Panc1 (cell line): ENCODE measurements at regions not wholly inside any gene's neighbourhood (a gene's known extent, or its start where the extent isn't known, plus 50 kb on each side); places are given as distances from the start of the nearest gene placed in this dataset.
A peak's percentile ranks its signal among the peaks of the same experiment; 100 is the strongest.

Experiments used
- ATAC-seq: fragments of 200-7000 bp; cut with Tn5 transposase; 2 replicates; pipeline ENCODE4 v1.9.1; 2020; ENCODE audit warnings: mild to moderate bottlenecking, moderate library complexity
- BruUV-seq: library from RNA; stranded (reverse); fragments of 400-500 nt; replicated peaks from 2 replicates; lab custom pipeline; 2021; lab: Mats Ljungman, UMichigan
- CTCF ChIA-PET: fragments of 300-600 bp; sonication (Branson Sonifier 250); formaldehyde crosslinking; loops from one replicate; lab custom pipeline; 2022; ENCODE audit warnings: antibody characterized with exemption; lab: Charles Lee
- POLR2A ChIA-PET: fragments of 300-600 bp; sonication (Branson Sonifier 250); formaldehyde crosslinking; loops from one replicate; lab custom pipeline; 2022; ENCODE audit warnings: antibody characterized with exemption; lab: Charles Lee
- DNase-seq: peaks from one replicate; pipeline ENCODE4 v3.0.0-alpha.2; 2010; ENCODE audit warnings: low read depth, low spot score
- H3K27ac ChIP-seq: 2 replicates; pipeline ENCODE4 v1.5.1; 2011; ENCODE audit warnings: mild to moderate bottlenecking, low read length, inconsistent platforms
- H3K27me3 ChIP-seq: fragments of 200-500 bp; sonication (Bioruptor generic); 2 replicates; pipeline ENCODE4 v1.6.0; 2014; ENCODE audit warnings: low read length, inconsistent platforms; ENCODE audit not compliant: control insufficient read depth, insufficient read depth
- H3K36me3 ChIP-seq: fragments of 200-500 bp; sonication (Bioruptor generic); 2 replicates; pipeline ENCODE4 v1.5.1; 2014; ENCODE audit warnings: inconsistent platforms, mild to moderate bottlenecking, low read length, moderate library complexity; ENCODE audit not compliant: control insufficient read depth, insufficient read depth
- H3K4me1 ChIP-seq: 2 replicates; pipeline ENCODE4 v1.5.1; 2011; ENCODE audit warnings: inconsistent platforms, mild to moderate bottlenecking, low read length, moderate library complexity; ENCODE audit not compliant: control insufficient read depth, insufficient read depth
- H3K4me3 ChIP-seq, 2 experiments: 2 replicates each; pipeline ENCODE4 v1.5.1; 2011 to 2012; ENCODE audit warnings: low read depth in 2 of 2, low read length in 2 of 2, mild to moderate bottlenecking in 2 of 2, inconsistent platforms in 1 of 2, moderate library complexity in 1 of 2
- H3K9me3 ChIP-seq: fragments of 200-500 bp; sonication (Bioruptor generic); 2 replicates; pipeline ENCODE4 v1.5.1; 2014; ENCODE audit warnings: low read depth, mild to moderate bottlenecking, inconsistent platforms, low read length, moderate library complexity; ENCODE audit not compliant: control insufficient read depth, insufficient read depth
- POLR2AphosphoS5 ChIP-seq: IDR thresholded peaks from 2 replicates; pipeline ENCODE4 v1.6.1; 2012; ENCODE audit warnings: mild to moderate bottlenecking, low read depth, low read length, moderate library complexity
- SIN3A ChIP-seq: IDR thresholded peaks from 2 replicates; pipeline ENCODE4 v1.6.1; 2012; ENCODE audit warnings: low read depth, mild to moderate bottlenecking, low read length, moderate library complexity, borderline replicate concordance; ENCODE audit not compliant: insufficient read depth
- TCF7L2 ChIP-seq: IDR thresholded peaks from 2 replicates; pipeline ENCODE4 v1.6.1; 2011; ENCODE audit warnings: mild to moderate bottlenecking, low read depth, low read length, inconsistent platforms
- in situ Hi-C: cut with HindIII; loops from 2 replicates; pipeline ENCODE4 v1.10.0; 2016; ENCODE audit warnings: low sequenced_read_pairs, low pct_unique_long_range_greater_than_20kb
- intact Hi-C: fragments of 100-400 bp; cut with micrococcal nuclease; formaldehyde crosslinking; loops from one replicate; pipeline ENCODE4 v1.10.0; 2022; ENCODE audit not compliant: unreplicated experiment
- TF ChIP-seq, protein P1 (sequence below): fragments of 450-650 bp; IDR thresholded peaks from 2 replicates; pipeline ENCODE4 v1.5.1; 2017; ENCODE audit warnings: mild to moderate bottlenecking
- TF ChIP-seq, protein P2 (sequence below), 2 experiments: IDR thresholded peaks; 2 replicates each; pipeline ENCODE4 v1.6.1; 2011 to 2012; ENCODE audit warnings: low read depth in 2 of 2, control low read depth in 1 of 2, low read length in 1 of 2, mild to moderate bottlenecking in 1 of 2, moderate library complexity in 1 of 2; ENCODE audit not compliant: insufficient read depth in 1 of 2

DNA sequence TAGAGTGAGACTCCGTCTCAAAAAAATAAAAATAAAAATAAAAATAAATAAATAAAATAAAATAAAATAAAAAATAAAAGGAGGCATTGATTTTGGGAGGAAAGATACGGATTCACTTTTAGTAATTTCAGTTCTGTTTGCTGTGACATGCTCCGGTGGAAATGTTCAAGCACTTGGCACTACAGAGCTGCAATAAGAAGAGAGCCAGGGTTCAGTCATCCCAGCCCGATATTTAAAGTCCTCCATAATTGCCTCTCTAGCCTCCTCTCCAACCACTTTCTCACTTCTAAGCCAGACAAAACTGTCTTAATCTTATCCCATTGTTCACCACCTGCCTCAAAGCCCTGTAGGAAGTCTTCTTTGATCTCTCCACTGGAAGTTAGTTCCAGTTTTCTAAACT, 55.0 kb upstream of the MACF1 start:
- Histone ChIP-seq H3K4me1 (peaks cover 71% of the 10 kb centered on the region), H3K27ac (no peak overlapping the region), H3K27me3 (no peaks in the 10 kb centered on the region), H3K9me3 (no peaks in the 10 kb centered on the region), H3K36me3 (no peaks in the 10 kb centered on the region), H3K4me3 (no peak overlapping the region)
- in situ Hi-C loops (no loop called here), intact Hi-C loops (no loop called here)
- BruUV-seq, result no TSS peak
- DNase-seq (no peak), ATAC-seq (no peak)
- ChIA-PET POLR2A (no interaction called here), CTCF (no interaction called here)
- 0 out of 2 replicates have a peak, but pooled peaks have one; percentile 25 for TF ChIP-seq TCF7L2
- TF ChIP-seq, protein P1, sequence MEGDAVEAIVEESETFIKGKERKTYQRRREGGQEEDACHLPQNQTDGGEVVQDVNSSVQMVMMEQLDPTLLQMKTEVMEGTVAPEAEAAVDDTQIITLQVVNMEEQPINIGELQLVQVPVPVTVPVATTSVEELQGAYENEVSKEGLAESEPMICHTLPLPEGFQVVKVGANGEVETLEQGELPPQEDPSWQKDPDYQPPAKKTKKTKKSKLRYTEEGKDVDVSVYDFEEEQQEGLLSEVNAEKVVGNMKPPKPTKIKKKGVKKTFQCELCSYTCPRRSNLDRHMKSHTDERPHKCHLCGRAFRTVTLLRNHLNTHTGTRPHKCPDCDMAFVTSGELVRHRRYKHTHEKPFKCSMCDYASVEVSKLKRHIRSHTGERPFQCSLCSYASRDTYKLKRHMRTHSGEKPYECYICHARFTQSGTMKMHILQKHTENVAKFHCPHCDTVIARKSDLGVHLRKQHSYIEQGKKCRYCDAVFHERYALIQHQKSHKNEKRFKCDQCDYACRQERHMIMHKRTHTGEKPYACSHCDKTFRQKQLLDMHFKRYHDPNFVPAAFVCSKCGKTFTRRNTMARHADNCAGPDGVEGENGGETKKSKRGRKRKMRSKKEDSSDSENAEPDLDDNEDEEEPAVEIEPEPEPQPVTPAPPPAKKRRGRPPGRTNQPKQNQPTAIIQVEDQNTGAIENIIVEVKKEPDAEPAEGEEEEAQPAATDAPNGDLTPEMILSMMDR, result no peak
- TF ChIP-seq, protein P2, sequence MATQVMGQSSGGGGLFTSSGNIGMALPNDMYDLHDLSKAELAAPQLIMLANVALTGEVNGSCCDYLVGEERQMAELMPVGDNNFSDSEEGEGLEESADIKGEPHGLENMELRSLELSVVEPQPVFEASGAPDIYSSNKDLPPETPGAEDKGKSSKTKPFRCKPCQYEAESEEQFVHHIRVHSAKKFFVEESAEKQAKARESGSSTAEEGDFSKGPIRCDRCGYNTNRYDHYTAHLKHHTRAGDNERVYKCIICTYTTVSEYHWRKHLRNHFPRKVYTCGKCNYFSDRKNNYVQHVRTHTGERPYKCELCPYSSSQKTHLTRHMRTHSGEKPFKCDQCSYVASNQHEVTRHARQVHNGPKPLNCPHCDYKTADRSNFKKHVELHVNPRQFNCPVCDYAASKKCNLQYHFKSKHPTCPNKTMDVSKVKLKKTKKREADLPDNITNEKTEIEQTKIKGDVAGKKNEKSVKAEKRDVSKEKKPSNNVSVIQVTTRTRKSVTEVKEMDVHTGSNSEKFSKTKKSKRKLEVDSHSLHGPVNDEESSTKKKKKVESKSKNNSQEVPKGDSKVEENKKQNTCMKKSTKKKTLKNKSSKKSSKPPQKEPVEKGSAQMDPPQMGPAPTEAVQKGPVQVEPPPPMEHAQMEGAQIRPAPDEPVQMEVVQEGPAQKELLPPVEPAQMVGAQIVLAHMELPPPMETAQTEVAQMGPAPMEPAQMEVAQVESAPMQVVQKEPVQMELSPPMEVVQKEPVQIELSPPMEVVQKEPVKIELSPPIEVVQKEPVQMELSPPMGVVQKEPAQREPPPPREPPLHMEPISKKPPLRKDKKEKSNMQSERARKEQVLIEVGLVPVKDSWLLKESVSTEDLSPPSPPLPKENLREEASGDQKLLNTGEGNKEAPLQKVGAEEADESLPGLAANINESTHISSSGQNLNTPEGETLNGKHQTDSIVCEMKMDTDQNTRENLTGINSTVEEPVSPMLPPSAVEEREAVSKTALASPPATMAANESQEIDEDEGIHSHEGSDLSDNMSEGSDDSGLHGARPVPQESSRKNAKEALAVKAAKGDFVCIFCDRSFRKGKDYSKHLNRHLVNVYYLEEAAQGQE (IDR thresholded peaks at IDR 0.05; ENCODE audit: insufficient read depth in 1 of 2, low read depth in 2 of 2, low read length in 1 of 2), result no peak

DNA sequence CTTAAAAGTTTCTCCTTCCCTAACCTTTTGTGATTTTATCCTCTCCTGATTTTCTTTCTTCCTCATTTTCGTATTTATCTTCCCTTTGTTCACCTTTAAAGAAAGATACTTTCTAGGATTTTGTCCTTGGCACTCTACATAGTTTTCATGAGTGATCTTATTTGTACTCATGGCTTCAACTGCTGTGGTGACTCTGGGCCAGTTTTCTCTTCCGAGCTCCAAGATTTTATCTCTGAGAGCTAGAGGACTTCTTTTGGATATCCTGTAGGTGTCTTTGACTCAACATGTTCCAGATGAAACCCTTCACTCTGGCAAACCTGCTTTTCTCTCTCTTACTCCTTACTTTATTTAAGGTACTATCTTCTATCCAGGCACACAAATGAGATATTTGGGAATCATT, 53.7 kb upstream of the MACF1 start:
- POLR2A ChIA-PET, result interaction anchor here (1.3 kb wide), 1 partner anchor 8 kb away, joined by 3 read pairs; no protein-coding TSS in a partner anchor
- in situ Hi-C loops (no loop called here), intact Hi-C loops (no loop called here)
- Histone ChIP-seq H3K27me3 (no peaks in the 10 kb centered on the region), H3K36me3 (no peaks in the 10 kb centered on the region), H3K27ac (peak overlapping the region; percentile 65), H3K9me3 (no peaks in the 10 kb centered on the region), H3K4me1 (peaks cover 74% of the 10 kb centered on the region), H3K4me3 (no peak overlapping the region)
- TF ChIP-seq, protein P2 (IDR thresholded peaks at IDR 0.05; ENCODE audit: insufficient read depth in 1 of 2, low read depth in 2 of 2, low read length in 1 of 2), result no peak
- TF ChIP-seq, protein P1, result no peak
- TF ChIP-seq SIN3A (no peak), TCF7L2 (no peak), POLR2AphosphoS5 (no peak)
- CTCF ChIA-PET, result interaction anchor here (0.6 kb wide), 2 partner anchors 26 to 626 kb away, joined by 3 to 7 read pairs; no protein-coding TSS in a partner anchor
- DNase-seq (no peak), ATAC-seq (no peak)
- no TSS peak for BruUV-seq
